NAMALWA (cell line): ENCODE measurements at regions not wholly inside any gene's neighbourhood (a gene's known extent, or its start where the extent isn't known, plus 50 kb on each side); places are given as distances from the start of the nearest gene placed in this dataset.
"Not testable (repeated sequence)": the region's sequence is repeated elsewhere in the genome, so short reads cannot be mapped to it uniquely, and the experiment has no call there.

Source experiments
- DNase-seq: peaks from one replicate; pipeline ENCODE4 v3.0.0-alpha.2; 2015; ENCODE audit warnings: low spot score

- no peak for DNase-seq
Observed at GRCh38 chr14:44453433-44454171, 53.5 kb downstream of the FSCB start.

- DNase-seq = not testable (repeated sequence)
Observed at GRCh38 chr14:44450232-44450631, 56.9 kb downstream of the FSCB start.

- DNase-seq = no peak
Observed at GRCh38 chr14:44449680-44450079, 57.4 kb downstream of the FSCB start.

- no peak for DNase-seq
Observed at GRCh38 chr14:44448951-44449358, 58.1 kb downstream of the FSCB start.

- DNase-seq = no peak
Observed at GRCh38 chr14:44446965-44447364, 60.1 kb downstream of the FSCB start.

- no peak for DNase-seq
Observed at GRCh38 chr14:44444454-44444853, 62.6 kb downstream of the FSCB start.

GRCh38 chr14:44438936-44439335 is 68.1 kb downstream of the FSCB start:
- DNase-seq = no peak

- DNase-seq = no peak
Observed at GRCh38 chr14:44438221-44438620, 68.9 kb downstream of the FSCB start.

- DNase-seq = no peak
Observed at GRCh38 chr14:44436458-44436857, 70.6 kb downstream of the FSCB start.

- no peak for DNase-seq
Observed at GRCh38 chr14:44428231-44428945, 78.7 kb downstream of the FSCB start.

- DNase-seq = no peak
Observed at GRCh38 chr14:44422699-44423098, 84.4 kb downstream of the FSCB start.

- no peak for DNase-seq
Observed at GRCh38 chr14:44420226-44420625, 86.9 kb downstream of the FSCB start.

- DNase-seq = no peak
Observed at GRCh38 chr14:44418856-44419255, 88.2 kb downstream of the FSCB start.

- DNase-seq = no peak
Observed at GRCh38 chr14:44417809-44418208, 89.3 kb downstream of the FSCB start.

GRCh38 chr14:44414646-44415045 is 92.4 kb downstream of the FSCB start:
- no peak for DNase-seq

GRCh38 chr14:44412858-44413569 is 94.1 kb downstream of the FSCB start:
- no peak for DNase-seq

- DNase-seq = no peak
Observed at GRCh38 chr14:44405011-44405486, 102.0 kb downstream of the FSCB start.

GRCh38 chr14:44404599-44404998 is 102.5 kb downstream of the FSCB start:
- no peak for DNase-seq

- DNase-seq = no peak
Observed at GRCh38 chr14:44404036-44404435, 103.0 kb downstream of the FSCB start.

- DNase-seq = no peak
Observed at GRCh38 chr14:44403193-44403592, 103.9 kb downstream of the FSCB start.

GRCh38 chr14:44396226-44396625 is 110.9 kb downstream of the FSCB start:
- DNase-seq = no peak

- no peak for DNase-seq
Observed at GRCh38 chr14:44392984-44393383, 114.1 kb downstream of the FSCB start.

GRCh38 chr14:44388306-44388705 is 118.8 kb downstream of the FSCB start:
- DNase-seq = no peak
